GM12874 (cell line): ENCODE measurements at regions not wholly inside any gene's neighbourhood (a gene's known extent, or its start where the extent isn't known, plus 50 kb on each side); places are given as distances from the start of the nearest gene placed in this dataset.

Source experiments
- TF ChIP-seq, protein P1 (sequence below): IDR thresholded peaks from 2 replicates; pipeline ENCODE4 v1.5.1; 2011; ENCODE audit warnings: low read depth, mild to moderate bottlenecking, control low read depth, low read length, moderate library complexity; ENCODE audit not compliant: insufficient read depth

DNA sequence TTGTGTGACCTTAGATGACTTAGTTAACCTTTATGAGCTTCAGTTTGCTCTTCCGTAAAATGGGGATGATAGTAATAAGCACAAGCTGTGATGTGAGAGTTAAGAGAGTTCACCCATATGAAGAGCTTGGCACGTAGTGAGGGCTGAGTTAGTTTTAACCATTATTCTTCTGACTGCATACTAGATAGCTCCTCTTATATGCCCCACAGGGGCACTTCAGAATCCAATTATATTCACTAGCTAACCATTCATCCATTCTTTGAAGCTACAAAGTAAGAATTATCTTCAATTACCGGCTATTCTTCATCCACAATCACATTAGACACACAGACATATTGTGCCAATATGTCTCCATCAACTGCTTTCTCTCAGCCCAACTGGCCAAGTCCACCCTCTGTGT is 159.0 kb upstream of the STT3B start:
- TF ChIP-seq, protein P1, sequence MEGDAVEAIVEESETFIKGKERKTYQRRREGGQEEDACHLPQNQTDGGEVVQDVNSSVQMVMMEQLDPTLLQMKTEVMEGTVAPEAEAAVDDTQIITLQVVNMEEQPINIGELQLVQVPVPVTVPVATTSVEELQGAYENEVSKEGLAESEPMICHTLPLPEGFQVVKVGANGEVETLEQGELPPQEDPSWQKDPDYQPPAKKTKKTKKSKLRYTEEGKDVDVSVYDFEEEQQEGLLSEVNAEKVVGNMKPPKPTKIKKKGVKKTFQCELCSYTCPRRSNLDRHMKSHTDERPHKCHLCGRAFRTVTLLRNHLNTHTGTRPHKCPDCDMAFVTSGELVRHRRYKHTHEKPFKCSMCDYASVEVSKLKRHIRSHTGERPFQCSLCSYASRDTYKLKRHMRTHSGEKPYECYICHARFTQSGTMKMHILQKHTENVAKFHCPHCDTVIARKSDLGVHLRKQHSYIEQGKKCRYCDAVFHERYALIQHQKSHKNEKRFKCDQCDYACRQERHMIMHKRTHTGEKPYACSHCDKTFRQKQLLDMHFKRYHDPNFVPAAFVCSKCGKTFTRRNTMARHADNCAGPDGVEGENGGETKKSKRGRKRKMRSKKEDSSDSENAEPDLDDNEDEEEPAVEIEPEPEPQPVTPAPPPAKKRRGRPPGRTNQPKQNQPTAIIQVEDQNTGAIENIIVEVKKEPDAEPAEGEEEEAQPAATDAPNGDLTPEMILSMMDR = no peak

DNA sequence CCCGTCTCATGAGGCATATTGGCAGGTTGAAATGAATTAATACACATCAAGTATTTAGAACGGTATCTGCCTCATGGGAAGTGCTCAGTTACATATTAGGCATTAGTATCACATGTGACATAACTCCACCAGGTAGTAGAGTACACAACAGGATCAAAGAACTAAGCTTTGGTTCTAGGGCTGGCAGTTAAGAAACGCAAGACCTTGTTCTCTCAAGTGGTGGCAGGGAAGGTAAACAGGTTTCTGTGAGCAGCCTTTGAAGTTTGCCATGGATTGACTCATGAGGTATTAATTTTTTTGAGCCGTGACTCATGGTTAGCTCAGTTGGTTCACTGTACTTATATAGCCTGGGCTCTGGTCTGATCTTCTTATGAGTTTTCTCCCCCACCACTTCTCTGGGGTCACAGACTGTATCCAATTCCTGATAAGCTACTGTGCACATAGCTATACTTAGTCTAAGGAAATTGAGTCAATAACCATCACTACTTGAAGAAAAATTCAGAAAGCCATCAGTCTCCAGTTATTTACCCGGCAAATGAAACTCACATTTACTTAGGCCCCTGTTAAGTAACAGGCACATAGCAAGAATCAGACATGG is 155.6 kb upstream of the STT3B start:
- TF ChIP-seq, protein P1 = no peak

DNA sequence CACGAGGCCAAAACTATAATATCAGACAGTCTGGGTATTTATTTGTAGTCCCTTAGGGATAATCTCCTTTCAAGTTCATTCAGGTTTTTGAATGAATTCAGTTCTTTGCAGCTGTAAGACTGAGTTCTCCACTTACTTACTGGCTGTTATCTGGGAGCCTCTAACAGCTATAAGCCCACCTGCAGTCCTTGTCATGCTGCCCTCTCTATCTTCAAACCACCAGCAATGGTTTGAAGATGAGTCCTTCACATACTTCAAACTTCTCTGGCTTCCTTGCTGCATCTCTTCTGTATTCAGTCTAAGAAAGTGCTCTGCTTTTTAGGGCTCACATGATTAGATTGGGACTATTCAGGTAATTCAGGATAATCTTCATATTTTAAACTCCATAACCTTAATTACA is 154.5 kb upstream of the STT3B start:
- TF ChIP-seq, protein P1 = no peak

DNA sequence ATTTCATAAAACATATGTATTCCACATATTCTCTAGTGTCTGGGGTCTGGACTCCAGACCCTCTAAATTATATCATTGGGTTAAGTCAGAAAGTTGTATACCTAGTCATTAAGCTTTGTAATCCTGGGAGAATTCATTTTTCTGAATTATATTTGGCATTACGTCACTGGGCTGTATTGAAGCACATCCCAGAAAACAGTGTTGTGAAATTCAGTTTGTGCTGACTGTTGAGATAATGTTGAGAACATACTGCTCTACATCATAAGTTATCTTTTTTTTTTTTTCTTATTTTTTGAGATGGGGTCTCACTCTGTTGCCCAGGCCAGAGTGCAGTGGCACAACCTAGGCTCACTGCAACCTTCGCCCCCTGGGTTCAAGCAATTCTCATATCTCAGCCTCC is 153.1 kb upstream of the STT3B start:
- TF ChIP-seq, protein P1 = no peak

DNA sequence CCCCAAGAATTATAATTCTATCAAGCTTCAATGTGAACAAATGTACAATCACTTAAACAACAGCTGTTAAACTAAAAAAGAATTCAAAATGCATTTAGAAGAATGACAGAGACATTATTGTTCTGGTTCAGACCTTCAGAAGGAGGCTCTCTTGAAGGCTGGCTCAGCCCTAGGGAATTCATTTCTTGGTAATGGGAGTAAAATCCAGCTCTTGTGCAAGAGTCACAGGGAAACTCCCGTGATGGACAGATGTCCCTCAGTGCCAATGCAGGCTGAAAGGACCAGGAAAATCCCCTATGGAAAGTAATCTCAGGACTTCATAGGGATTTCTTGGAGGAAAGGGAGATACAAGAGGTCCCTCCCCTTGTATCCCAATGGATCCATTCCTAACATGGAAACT is 149.9 kb upstream of the STT3B start:
- TF ChIP-seq, protein P1 = no peak

DNA sequence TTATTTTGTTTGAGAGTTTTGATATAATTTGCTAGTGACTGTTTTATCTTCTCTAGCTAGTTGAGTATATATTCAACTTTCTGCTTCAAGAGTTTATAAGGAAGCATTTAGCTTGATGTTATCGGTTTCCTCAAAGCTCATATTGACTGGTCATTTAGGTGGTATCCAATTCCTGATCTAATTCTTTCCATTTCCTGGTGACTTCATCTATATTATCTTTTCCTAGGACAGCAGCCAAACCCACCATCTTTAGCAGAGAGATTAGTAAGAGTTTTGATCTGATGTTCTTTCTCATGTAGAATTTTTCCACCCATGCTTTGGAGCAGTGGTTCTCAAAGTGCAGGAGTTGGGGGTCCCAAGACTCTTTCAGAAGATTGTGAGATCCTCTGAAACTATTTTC is 148.6 kb upstream of the STT3B start:
- TF ChIP-seq, protein P1 = no peak

DNA sequence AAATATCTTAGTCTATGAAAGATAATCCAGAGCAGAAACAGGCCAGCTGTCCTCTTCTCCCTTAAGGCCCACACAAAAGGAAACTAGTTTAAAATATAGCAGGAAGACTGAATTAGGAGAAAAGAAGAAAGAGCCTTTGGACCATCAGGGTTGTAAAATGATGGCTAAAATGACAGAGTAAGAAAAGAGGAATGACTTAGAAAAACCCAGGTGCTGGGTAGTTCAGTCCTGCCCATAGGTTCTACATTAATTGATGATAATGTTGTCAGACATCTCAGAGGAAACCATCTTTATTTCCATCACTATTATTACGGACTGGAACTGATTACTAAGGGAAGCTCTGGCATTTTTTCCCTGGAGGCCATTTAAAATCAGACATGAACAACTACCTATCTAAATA is 142.8 kb upstream of the STT3B start:
- TF ChIP-seq, protein P1 = no peak

DNA sequence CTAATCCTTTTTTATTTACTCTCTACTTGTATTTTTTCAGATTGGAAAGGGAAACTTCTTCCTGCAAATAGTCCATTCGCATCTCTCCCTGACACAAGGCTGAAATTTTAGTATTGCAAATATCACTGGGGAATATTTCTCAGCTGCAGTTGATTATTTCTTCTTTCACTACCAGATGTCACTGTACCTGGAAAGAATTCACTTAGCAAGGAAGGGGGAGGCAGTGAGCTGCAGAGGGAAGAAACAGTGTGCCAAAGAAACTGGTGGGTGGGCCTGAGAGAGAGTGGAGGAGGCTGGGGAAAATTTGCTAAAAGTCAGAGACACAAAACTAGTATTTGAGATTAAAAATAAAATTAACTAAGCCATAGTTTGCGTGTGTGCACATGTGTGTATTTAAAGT is 142.3 kb upstream of the STT3B start:
- TF ChIP-seq, protein P1 = no peak
